SK-N-SH (cell line): ENCODE measurements at regions not wholly inside any gene's neighbourhood (a gene's known extent, or its start where the extent isn't known, plus 50 kb on each side); places are given as distances from the start of the nearest gene placed in this dataset.

Source experiments
- CTCF ChIA-PET: fragments of 300-600, 350-600 bp; formaldehyde crosslinking; extraction: SDS; loops from one replicate; lab custom pipeline; 2021; lab: Yijun Ruan, JAX
- POLR2A ChIA-PET: fragments of 350-600 bp; sonication (Branson Sonifier 250); formaldehyde crosslinking; extraction: SDS; loops from one replicate; lab custom pipeline; 2020; ENCODE audit warnings: antibody characterized with exemption, inconsistent platforms; lab: Yijun Ruan, JAX
- DNase-seq: peaks from one replicate; pipeline ENCODE4 v3.0.0; 2012
- H2AFZ ChIP-seq: fragments of 200-600 bp; sonication (generic); 2 replicates; pipeline ENCODE4 v1.8.1; 2016; ENCODE audit warnings: antibody characterized with exemption, mild to moderate bottlenecking, low read depth
- H3F3A ChIP-seq: fragments of 200-600 bp; sonication (generic); replicated peaks from 2 replicates; pipeline ENCODE3; 2016; ENCODE audit warnings: antibody characterized with exemption, mild to moderate bottlenecking; ENCODE audit not compliant: insufficient read depth
- H3K27ac ChIP-seq, 2 experiments: fragments of 200-500 bp in 1 of 2; fragments of 200-600 bp in 1 of 2; sonication (Bioruptor generic) in 1 of 2; sonication (generic), shearing (Covaris generic) in 1 of 2; 2 replicates each; pipeline versions ENCODE4 v1.5.1 to v1.6.1; 2014 to 2016; ENCODE audit warnings: low read depth in 2 of 2, inconsistent platforms in 1 of 2, low read length in 1 of 2, mild to moderate bottlenecking in 1 of 2, mixed read lengths in 1 of 2
- H3K27me3 ChIP-seq: fragments of 200-600 bp; sonication (generic), shearing (Covaris generic); 2 replicates; pipeline ENCODE4 v1.6.1; 2016; ENCODE audit warnings: mixed run types; ENCODE audit not compliant: insufficient read depth
- H3K36me3 ChIP-seq, 2 experiments: fragments of 200-500 bp in 1 of 2; fragments of 200-600 bp in 1 of 2; sonication (Bioruptor generic) in 1 of 2; sonication (generic) in 1 of 2; replicated peaks in 1 of 2; 2 replicates each; pipeline versions ENCODE3 to v1.5.1; 2014 to 2016; ENCODE audit warnings: low read length in 1 of 2, mild to moderate bottlenecking in 1 of 2; ENCODE audit not compliant: insufficient read depth in 2 of 2, control insufficient read depth in 1 of 2
- H3K4me1 ChIP-seq, 2 experiments: fragments of 200-500 bp in 1 of 2; fragments of 200-600 bp in 1 of 2; sonication (Bioruptor generic) in 1 of 2; sonication (generic), shearing (Covaris generic) in 1 of 2; 2 replicates each; pipeline versions ENCODE4 v1.5.1 to v1.6.1; 2014 to 2016; ENCODE audit warnings: low read depth in 1 of 2, low read length in 1 of 2, mixed run types in 1 of 2; ENCODE audit not compliant: insufficient read depth in 2 of 2, control insufficient read depth in 1 of 2
- H3K4me2 ChIP-seq: fragments of 200-600 bp; sonication (generic), shearing (Covaris generic); 2 replicates; pipeline ENCODE4 v1.6.1; 2017; ENCODE audit warnings: mixed run types
- H3K4me3 ChIP-seq, 2 experiments: fragments of 200-500 bp in 1 of 2; fragments of 200-600 bp in 1 of 2; sonication (Bioruptor generic) in 1 of 2; sonication (generic), shearing (Covaris generic) in 1 of 2; 2 replicates each; pipeline versions ENCODE4 v1.5.1 to v1.8.1; 2014 to 2016; ENCODE audit warnings: low read depth in 2 of 2, inconsistent platforms in 1 of 2, low read length in 1 of 2, mild to moderate bottlenecking in 1 of 2, mixed read lengths in 1 of 2, moderate library complexity in 1 of 2
- H3K79me2 ChIP-seq: fragments of 200-600 bp; sonication (generic); 2 replicates; pipeline ENCODE4 v1.8.1; 2017; ENCODE audit warnings: mild to moderate bottlenecking; ENCODE audit not compliant: insufficient read depth
- H3K9ac ChIP-seq: fragments of 200-600 bp; sonication (generic); 2 replicates; pipeline ENCODE4 v1.6.1; 2017; ENCODE audit warnings: mixed run types
- H3K9me2 ChIP-seq: fragments of 200-600 bp; sonication (generic); 2 replicates; pipeline ENCODE4 v1.6.1; 2017; ENCODE audit warnings: mixed run types
- H3K9me3 ChIP-seq: fragments of 200-600 bp; sonication (generic); 2 replicates; pipeline ENCODE4 v1.6.1; 2017; ENCODE audit warnings: mixed run types, mild to moderate bottlenecking, moderate library complexity
- H4K20me1 ChIP-seq: fragments of 200-600 bp; sonication (generic); 2 replicates; pipeline ENCODE4 v1.6.1; 2017; ENCODE audit warnings: mild to moderate bottlenecking, mixed run types; ENCODE audit not compliant: insufficient read depth
- ELF1 ChIP-seq: IDR thresholded peaks from 2 replicates; pipeline ENCODE4 v1.4.0; 2012
- FOSL2 ChIP-seq: IDR thresholded peaks from 2 replicates; pipeline ENCODE4 v1.4.0; 2012; ENCODE audit warnings: low read depth, mild to moderate bottlenecking, moderate library complexity, borderline replicate concordance
- GATA2 ChIP-seq: sonication (generic); formaldehyde crosslinking; IDR thresholded peaks from 2 replicates; pipeline ENCODE4 v1.5.0; 2020; ENCODE audit warnings: mild to moderate bottlenecking, missing genetic modification reagents
- IRF3 ChIP-seq: fragments of 150-350 bp; IDR thresholded peaks from 2 replicates; pipeline ENCODE4 v1.6.1; 2016; ENCODE audit warnings: mild to moderate bottlenecking, low read depth, low read length
- JUND ChIP-seq: IDR thresholded peaks from 2 replicates; pipeline ENCODE4 v1.4.0; 2012
- MEF2A ChIP-seq: IDR thresholded peaks from 2 replicates; pipeline ENCODE4 v1.4.0; 2012; ENCODE audit warnings: low read depth, borderline replicate concordance
- MXI1 ChIP-seq: IDR thresholded peaks from 2 replicates; pipeline ENCODE4 v1.6.1; 2012; ENCODE audit warnings: mild to moderate bottlenecking, low read depth, low read length, improper control_type of control experiment
- PBX3 ChIP-seq: IDR thresholded peaks from 2 replicates; pipeline ENCODE4; 2012
- POLR2AphosphoS5 ChIP-seq: IDR thresholded peaks from 2 replicates; pipeline ENCODE4 v1.6.1; 2012; ENCODE audit warnings: low read depth, low read length
- RFX5 ChIP-seq: IDR thresholded peaks from 2 replicates; pipeline ENCODE4 v1.6.1; 2012; ENCODE audit warnings: mild to moderate bottlenecking, improper control_type of control experiment, low read length
- SIN3A ChIP-seq: IDR thresholded peaks from 2 replicates; pipeline ENCODE4 v1.6.1; 2012; ENCODE audit warnings: low read depth, mild to moderate bottlenecking, low read length, moderate library complexity, borderline replicate concordance
- TCF12 ChIP-seq: IDR thresholded peaks from 2 replicates; pipeline ENCODE4 v1.4.0; 2012
- TEAD4 ChIP-seq: IDR thresholded peaks from 2 replicates; pipeline ENCODE4 v1.4.0; 2012; ENCODE audit warnings: mild to moderate bottlenecking, borderline replicate concordance; ENCODE audit not compliant: insufficient read depth
- USF2 ChIP-seq: fragments of 150-350 bp; IDR thresholded peaks from 2 replicates; pipeline ENCODE4 v1.6.1; 2017; ENCODE audit warnings: antibody characterized with exemption, low read length, low read depth, borderline replicate concordance
- WGBS: methylation state at CpG from one replicate; pipeline ENCODE4 v1.1.6; 2017; ENCODE audit warnings: low lambda C conversion rate; 5-methylcytosine and 5-hydroxymethylcytosine counted together
- TF ChIP-seq, protein P1 (sequence below): IDR thresholded peaks from 2 replicates; pipeline ENCODE4 v1.4.0; 2012; ENCODE audit warnings: low read depth, borderline replicate concordance

GRCh38 chr1:34365295-34365694 lies 188.6 kb downstream of the C1orf94 start (continued):
- no peak for TF ChIP-seq MXI1
- TF ChIP-seq, protein P1, sequence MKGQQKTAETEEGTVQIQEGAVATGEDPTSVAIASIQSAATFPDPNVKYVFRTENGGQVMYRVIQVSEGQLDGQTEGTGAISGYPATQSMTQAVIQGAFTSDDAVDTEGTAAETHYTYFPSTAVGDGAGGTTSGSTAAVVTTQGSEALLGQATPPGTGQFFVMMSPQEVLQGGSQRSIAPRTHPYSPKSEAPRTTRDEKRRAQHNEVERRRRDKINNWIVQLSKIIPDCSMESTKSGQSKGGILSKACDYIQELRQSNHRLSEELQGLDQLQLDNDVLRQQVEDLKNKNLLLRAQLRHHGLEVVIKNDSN, result no peak
- TF ChIP-seq, all 33 proteins: peak for 0

- no peaks in the 10 kb centered on the region for H3K9me3 ChIP-seq
- CTCF ChIA-PET, result interaction anchor here (1.0 kb wide), 2 partner anchors 9 to 181 kb away, joined by 3 read pairs; no protein-coding TSS in a partner anchor
- no peaks in the 10 kb centered on the region for H3K36me3 ChIP-seq
- no peaks in the 10 kb centered on the region for H3K79me2 ChIP-seq
- H2AFZ ChIP-seq, result no peak overlapping the region
- no peaks in the 10 kb centered on the region for H3K27me3 ChIP-seq
- H3K9ac ChIP-seq, result no peak overlapping the region
- no peaks in the 10 kb centered on the region for H3F3A ChIP-seq
- DNase-seq, result no peak
- peaks cover 0 to 3% of the 10 kb centered on the region in 2 experiments; a peak in 1 of 4 replicates for H3K4me1 ChIP-seq
- H3K27ac ChIP-seq, result no peak overlapping the region
- no peak overlapping the region for H3K4me3 ChIP-seq
- H3K4me2 ChIP-seq, result no peak overlapping the region
- 23% methylated on average over 3 of the region's 3 CpGs for WGBS
- H4K20me1 ChIP-seq, result no peaks in the 10 kb centered on the region
- POLR2A ChIA-PET, result no interaction called here
- TF ChIP-seq IRF3 (no peak), JUND (no peak), TCF12 (no peak)
- TF ChIP-seq, all 33 proteins: peak for 0
- no peaks in the 10 kb centered on the region for H3K9me2 ChIP-seq
These were observed 190.3 kb downstream of the C1orf94 start for GRCh38 chr1:34366875-34367624.

DNA sequence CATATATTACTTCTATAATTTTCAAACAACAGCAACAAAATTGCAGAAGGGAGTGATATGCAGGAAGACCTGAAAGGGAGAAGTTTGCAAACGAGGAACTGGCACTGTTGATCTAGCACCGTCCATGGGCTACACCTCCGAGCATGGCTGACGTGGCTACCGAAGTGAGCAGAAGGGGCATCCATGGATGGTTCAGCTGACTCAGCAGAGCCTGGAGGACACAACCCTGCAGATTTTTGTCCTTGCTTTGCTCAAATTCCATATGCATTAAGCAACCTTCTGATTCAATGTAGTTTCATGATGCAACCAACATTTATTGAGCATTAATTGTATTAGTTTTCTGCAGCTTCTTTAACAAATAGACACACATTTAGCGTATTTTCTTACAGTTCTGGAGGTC lies 191.2 kb downstream of the C1orf94 start:
- CTCF ChIA-PET, result no interaction called here
- 32% methylated on average over 6 of the region's 6 CpGs for WGBS
- TF ChIP-seq MXI1 (no peak), SIN3A (no peak), ELF1 (no peak), TEAD4 (no peak), JUND (no peak), MEF2A (no peak), RFX5 (no peak), USF2 (no peak), FOSL2 (no peak), GATA2 (CRISPR knock-in tag) (no peak), IRF3 (no peak), PBX3 (no peak), POLR2AphosphoS5 (no peak), TCF12 (no peak)
- TF ChIP-seq, protein P1, result no peak

More for the DNA sequence above, 191.2 kb downstream of the C1orf94 start:
- Histone ChIP-seq H3K4me1 (no peaks in the 10 kb centered on the region), H3K36me3 (no peaks in the 10 kb centered on the region), H3K9me3 (no peaks in the 10 kb centered on the region), H3K27ac (no peak overlapping the region), H2AFZ (no peak overlapping the region), H3K9me2 (no peaks in the 10 kb centered on the region), H3K4me2 (no peak overlapping the region), H4K20me1 (no peaks in the 10 kb centered on the region), H3F3A (no peaks in the 10 kb centered on the region), H3K79me2 (no peaks in the 10 kb centered on the region), H3K4me3 (no peak overlapping the region), H3K9ac (no peak overlapping the region), H3K27me3 (no peaks in the 10 kb centered on the region)
- no peak for DNase-seq
- POLR2A ChIA-PET, result no interaction called here
